ENCODE measurements at regions not wholly inside any gene's neighbourhood (a gene's known extent, or its start where the extent isn't known, plus 50 kb on each side); places are given as distances from the start of the nearest gene placed in this dataset.

- TF ChIP-seq CTCF (conservative IDR thresholded peaks at IDR 0.05 in 1 of 2, IDR thresholded peaks at IDR 0.05 in 1 of 2; ENCODE audit: extremely low read depth in 1 of 2, insufficient read depth in 1 of 2, low read depth in 1 of 2, low read length in 2 of 2) (no peak), EZH2 (IDR thresholded peaks at IDR 0.05; ENCODE audit: borderline replicate concordance, low read length) (no peak)
Measured at GRCh38 chr4:124092541-124092984, 620.0 kb downstream of the ANKRD50 start.
